Suprapubic skin (tissue), 3 donors: ENCODE measurements at regions not wholly inside any gene's neighbourhood (a gene's known extent, or its start where the extent isn't known, plus 50 kb on each side); places are given as distances from the start of the nearest gene placed in this dataset.

ENCODE experiments used
- CTCF ChIP-seq, 2 donors: fragments of 200-600 bp in 1 of 2; fragments of 450-650 bp in 1 of 2; sonication (generic) in 1 of 2; IDR thresholded peaks; one replicate each; pipeline ENCODE4 v1.5.1; 2016 to 2019; ENCODE audit warnings: antibody characterized with exemption in 2 of 2, mild to moderate bottlenecking in 1 of 2, moderate library complexity in 1 of 2
- POLR2AphosphoS5 ChIP-seq, 3 donors: sonication (generic); formaldehyde crosslinking; IDR thresholded peaks; one replicate each; pipeline ENCODE4 v1.6.1; 2017; ENCODE audit warnings: antibody characterized with exemption in 3 of 3

- no peak for TF ChIP-seq CTCF (IDR thresholded peaks at IDR 0.05)
- no peak for TF ChIP-seq POLR2AphosphoS5 (IDR thresholded peaks at IDR 0.05)
These were observed 84.6 kb upstream of the STEAP4 start for GRCh38 chr7:88391247-88391646.
